HepG2 (cell line): ENCODE measurements at regions not wholly inside any gene's neighbourhood (a gene's known extent, or its start where the extent isn't known, plus 50 kb on each side); places are given as distances from the start of the nearest gene placed in this dataset.

ENCODE experiments used
- ATAC-seq: fragments of 200-7000 bp; cut with Tn5 transposase; 3 replicates; pipeline ENCODE4 v1.9.1; 2020; ENCODE audit warnings: mild to moderate bottlenecking, moderate library complexity
- BruUV-seq: library from RNA; stranded (reverse); fragments of 400-500 nt; replicated peaks from 2 replicates; lab custom pipeline; 2021; lab: Mats Ljungman, UMichigan
- CTCF ChIA-PET: fragments of 300-600 bp; formaldehyde crosslinking; extraction: SDS; loops from one replicate; lab custom pipeline; 2021; ENCODE audit warnings: low total read pairs, inconsistent platforms, low intra/inter-chr PET ratio; lab: Yijun Ruan, JAX
- POLR2A ChIA-PET: fragments of 350-600 bp; sonication (Branson Sonifier 250); formaldehyde crosslinking; loops from one replicate; lab custom pipeline; 2020; ENCODE audit warnings: antibody characterized with exemption, inconsistent platforms; lab: Yijun Ruan, JAX
- DNase-seq: peaks from one replicate; pipeline ENCODE4 v3.0.0-alpha.2; 2015; ENCODE audit warnings: low spot score
- FAIRE-seq: peaks from 3 replicates; lab custom pipeline; 2011; peaks lifted over from hg19 to GRCh38; lab: Jason Lieb, UNC
- H2AFZ ChIP-seq: one replicate; pipeline ENCODE4 v1.6.1; 2011; ENCODE audit warnings: low read length, inconsistent platforms
- H3K27ac ChIP-seq: fragments of 300-600 bp; 3 replicates; pipeline ENCODE4 v1.8.0; 2011; ENCODE audit warnings: mixed run types, mild to moderate bottlenecking, mixed read lengths, low read length, inconsistent platforms; ENCODE audit not compliant: insufficient read depth; ENCODE audit errors: extremely low read length
- H3K27me3 ChIP-seq, 2 experiments: fragments of 200-600 bp in 1 of 2; 2 replicates in 1 of 2; 3 replicates in 1 of 2; pipeline versions ENCODE4 v1.6.0 to v1.8.0; 2011; ENCODE audit warnings: low read length in 2 of 2, mild to moderate bottlenecking in 2 of 2, moderate library complexity in 2 of 2, inconsistent platforms in 1 of 2; ENCODE audit not compliant: insufficient read depth in 2 of 2, control insufficient read depth in 1 of 2
- H3K36me3 ChIP-seq, 2 experiments: fragments of 200-600 bp in 1 of 2; replicated peaks in 1 of 2; 2 replicates in 1 of 2; 3 replicates in 1 of 2; pipeline versions ENCODE4 v1.5.1 to v1.8.0; 2011; ENCODE audit warnings: low read length in 2 of 2, inconsistent platforms in 1 of 2; ENCODE audit not compliant: insufficient read depth in 2 of 2, control insufficient read depth in 1 of 2
- H3K4me1 ChIP-seq: 2 replicates; pipeline ENCODE4 v1.5.1; 2012; ENCODE audit warnings: low read length, inconsistent platforms; ENCODE audit not compliant: insufficient read depth
- H3K4me2 ChIP-seq: 2 replicates; pipeline ENCODE4 v1.6.0; 2011; ENCODE audit warnings: low read depth, low read length, inconsistent platforms
- H3K4me3 ChIP-seq, 3 experiments: fragments of 200-600 bp in 1 of 3; sonication (generic), shearing (Covaris generic) in 1 of 3; replicated peaks in 1 of 3; 2 replicates each; pipeline ENCODE4 v1.5.1; 2011 to 2016; ENCODE audit warnings: low read length in 3 of 3, inconsistent platforms in 2 of 3, low read depth in 2 of 3, mild to moderate bottlenecking in 2 of 3, control low read depth in 1 of 3, mixed read lengths in 1 of 3; ENCODE audit not compliant: insufficient read depth in 1 of 3
- H3K79me2 ChIP-seq: one replicate; pipeline ENCODE4 v1.6.1; 2011; ENCODE audit warnings: low read length, inconsistent platforms; ENCODE audit not compliant: insufficient read depth
- H3K9ac ChIP-seq: 2 replicates; pipeline ENCODE4 v1.6.0; 2011; ENCODE audit warnings: mild to moderate bottlenecking, low read depth, low read length, inconsistent platforms; ENCODE audit not compliant: insufficient read depth
- H3K9me3 ChIP-seq: 2 replicates; pipeline ENCODE4 v1.5.1; 2012; ENCODE audit warnings: mild to moderate bottlenecking, low read length
- H4K20me1 ChIP-seq: 2 replicates; pipeline ENCODE4 v1.6.0; 2011; ENCODE audit warnings: inconsistent platforms, mild to moderate bottlenecking, low read length, moderate library complexity; ENCODE audit not compliant: insufficient read depth
- CREB1 ChIP-seq, 2 experiments: fragments of 450-650 bp in 1 of 2; IDR thresholded peaks; 2 replicates each; pipeline ENCODE4 v1.6.1; 2016 to 2017; ENCODE audit warnings: control low read depth in 1 of 2, mild to moderate bottlenecking in 1 of 2, missing compliant biosample characterization in 1 of 2, missing genetic modification characterization in 1 of 2
- DBP ChIP-seq: sonication (generic); formaldehyde crosslinking; IDR thresholded peaks from 2 replicates; pipeline ENCODE4 v1.4.0; 2020; ENCODE audit warnings: missing genetic modification reagents; ENCODE audit errors: not compliant biosample characterization
- DRAP1 ChIP-seq: IDR thresholded peaks from 2 replicates; pipeline ENCODE4 v1.6.1; 2016; ENCODE audit warnings: missing genetic modification reagents, missing compliant biosample characterization
- HDAC2 ChIP-seq: sonication (generic); formaldehyde crosslinking; IDR thresholded peaks from 2 replicates; pipeline ENCODE4 v1.4.0; 2020; ENCODE audit warnings: missing genetic modification reagents
- IRX3 ChIP-seq: sonication (generic); formaldehyde crosslinking; IDR thresholded peaks from 2 replicates; pipeline ENCODE4 v1.8.1; 2023; ENCODE audit warnings: mild to moderate bottlenecking, low read depth, missing genetic modification reagents, borderline replicate concordance
- ISX ChIP-seq: sonication (generic); formaldehyde crosslinking; conservative IDR thresholded peaks from 2 replicates; pipeline ENCODE4 v1.5.0; 2020; ENCODE audit warnings: missing genetic modification reagents
- KDM5A ChIP-seq: fragments of 200-600 bp; sonication (generic); IDR thresholded peaks from 2 replicates; pipeline ENCODE4 v1.7.0; 2018; ENCODE audit warnings: antibody characterized with exemption, mild to moderate bottlenecking, low read length, borderline replicate concordance
- MAFK ChIP-seq, 2 experiments: IDR thresholded peaks in 1 of 2; conservative IDR thresholded peaks in 1 of 2; 2 replicates each; pipeline ENCODE4 v1.6.1; 2011; ENCODE audit warnings: improper control_type of control experiment in 2 of 2, low read length in 2 of 2
- NBN ChIP-seq: fragments of 450-650 bp; conservative IDR thresholded peaks from 2 replicates; pipeline ENCODE4 v1.6.1; 2017
- NR2F6 ChIP-seq, 2 experiments: IDR thresholded peaks; 2 replicates each; pipeline ENCODE4 v1.6.1; 2016; ENCODE audit warnings: antibody characterized with exemption in 1 of 2, mild to moderate bottlenecking in 1 of 2
- PCBP2 ChIP-seq: fragments of 200-400 bp; formaldehyde crosslinking; optimal IDR thresholded peaks from 2 replicates; pipeline ENCODE3; 2018; ENCODE audit warnings: low read length, low read depth; ENCODE audit not compliant: poor library complexity, severe bottlenecking
- RBAK ChIP-seq: sonication (generic); formaldehyde crosslinking; IDR thresholded peaks from 2 replicates; pipeline ENCODE4 v1.5.1; 2020; ENCODE audit warnings: mild to moderate bottlenecking, missing genetic modification reagents
- RNF219 ChIP-seq: sonication (generic); formaldehyde crosslinking; IDR thresholded peaks from 2 replicates; pipeline ENCODE4 v1.5.0; 2020; ENCODE audit warnings: mild to moderate bottlenecking, missing genetic modification reagents
- STAG1 ChIP-seq: sonication (generic); formaldehyde crosslinking; IDR thresholded peaks from 2 replicates; pipeline ENCODE4 v1.4.0; 2020; ENCODE audit warnings: missing genetic modification reagents
- ZHX1 ChIP-seq: sonication (generic); formaldehyde crosslinking; IDR thresholded peaks from 2 replicates; pipeline ENCODE4 v1.8.1; 2022; ENCODE audit warnings: low read depth, mild to moderate bottlenecking, missing genetic modification reagents
- ZIK1 ChIP-seq: sonication (generic); formaldehyde crosslinking; IDR thresholded peaks from 2 replicates; pipeline ENCODE4 v1.5.0; 2020; ENCODE audit warnings: mild to moderate bottlenecking, low read depth, missing genetic modification reagents, borderline replicate concordance
- ZNF121 ChIP-seq: sonication (generic); formaldehyde crosslinking; IDR thresholded peaks from 2 replicates; pipeline ENCODE4 v1.5.0; 2020; ENCODE audit warnings: mild to moderate bottlenecking, missing genetic modification reagents
- ZNF24 ChIP-seq: fragments of 450-650 bp; IDR thresholded peaks from 2 replicates; pipeline ENCODE4 v1.6.1; 2017; ENCODE audit warnings: antibody characterized with exemption, mild to moderate bottlenecking
- ZNF670 ChIP-seq: sonication (generic); formaldehyde crosslinking; IDR thresholded peaks from 2 replicates; pipeline ENCODE4 v1.8.0; 2022; ENCODE audit warnings: mild to moderate bottlenecking, missing genetic modification reagents, borderline replicate concordance
- ZSCAN25 ChIP-seq: sonication (generic); formaldehyde crosslinking; IDR thresholded peaks from 2 replicates; pipeline ENCODE4 v1.8.0; 2022; ENCODE audit warnings: mild to moderate bottlenecking, missing genetic modification reagents
- WGBS: methylation state at CpG from one replicate; pipeline ENCODE4 v1.1.6; 2017; ENCODE audit warnings: low lambda C conversion rate; 5-methylcytosine and 5-hydroxymethylcytosine counted together
- in situ Hi-C: cut with HindIII; loops from 2 replicates; pipeline ENCODE4 v1.10.0; 2017; ENCODE audit warnings: low pct_unique_long_range_greater_than_20kb; ENCODE audit not compliant: extremely low pct_ligation_motif_present
- intact Hi-C: fragments of 100-400 bp; cut with micrococcal nuclease; formaldehyde crosslinking; loops from one replicate; pipeline ENCODE4 v1.10.0; 2022; ENCODE audit not compliant: unreplicated experiment

- in situ Hi-C loops (loop anchor here (10.0 kb wide), 2 partner anchors 149 to 561 kb away; no protein-coding TSS in a partner anchor), intact Hi-C loops (loop anchor here (10.0 kb wide), 1 partner anchor 179 kb away; no protein-coding TSS in a partner anchor)
- no peak overlapping the region for H2AFZ ChIP-seq
- H3K4me3 ChIP-seq: no peak overlapping the region
- peak; percentile 33 for DNase-seq
- FAIRE-seq: no peak
- no TSS peak for BruUV-seq
- ChIA-PET CTCF (no interaction called here), POLR2A (no interaction called here)
- peaks cover 23% of the 10 kb centered on the region for H3K4me1 ChIP-seq
- no peak; the same call in 2 of the 3 replicates for ATAC-seq
- H3K9me3 ChIP-seq: no peaks in the 10 kb centered on the region
- H3K27me3 ChIP-seq: no peaks in the 10 kb centered on the region; a peak in 1 of 5 replicates
- H3K9ac ChIP-seq: no peak overlapping the region
- no peaks in the 10 kb centered on the region for H3K79me2 ChIP-seq
- no peak overlapping the region for H3K27ac ChIP-seq
- H4K20me1 ChIP-seq: no peaks in the 10 kb centered on the region
- no peaks in the 10 kb centered on the region for H3K36me3 ChIP-seq
- no peak overlapping the region for H3K4me2 ChIP-seq
- WGBS: 8% methylated on average over 2 of the region's 2 CpGs
- TF ChIP-seq IRX3 (CRISPR knock-in tag) (no peak), HDAC2 (CRISPR knock-in tag) (peak; percentile 47), DBP (no peak), ZHX1 (CRISPR knock-in tag) (no peak), CREB1 (IDR thresholded peaks at IDR 0.05) (no peak), CREB1 (CRISPR knock-in tag; IDR thresholded peaks at IDR 0.05) (no peak), NBN (no peak), RBAK (CRISPR knock-in tag) (no peak), PCBP2 (no peak), ISX (CRISPR knock-in tag) (no peak), RNF219 (CRISPR knock-in tag) (no peak), DRAP1 (CRISPR knock-in tag) (no peak), ZIK1 (CRISPR knock-in tag) (no peak), ZNF24 (no peak), ZNF121 (no peak), NR2F6 (IDR thresholded peaks at IDR 0.05) (peak; percentile 66; the same call in 1 of the 2 replicates), NR2F6 (CRISPR knock-in tag; IDR thresholded peaks at IDR 0.05) (no peak), ZSCAN25 (CRISPR knock-in tag) (no peak), ZNF670 (CRISPR knock-in tag) (no peak), KDM5A (no peak), MAFK (conservative IDR thresholded peaks at IDR 0.05 in 1 of 2, IDR thresholded peaks at IDR 0.05 in 1 of 2; ENCODE audit: low read length in 2 of 2) (no peak), STAG1 (CRISPR knock-in tag) (peak; percentile 8; the same call in 1 of the 2 replicates)
Measured at GRCh38 chr3:30193625-30194044, 412.8 kb upstream of the TGFBR2 start.
